Activated CD4-positive, alpha-beta T cell treated with anti-CD3 and anti-CD28 coated beads, Interleukin-2, amount 50 U/mL, for 24 hours (primary cell): ENCODE measurements at regions not wholly inside any gene's neighbourhood (a gene's known extent, or its start where the extent isn't known, plus 50 kb on each side); places are given as distances from the start of the nearest gene placed in this dataset.
"Not testable (repeated sequence)": the region's sequence is repeated elsewhere in the genome, so short reads cannot be mapped to it uniquely, and the experiment has no call there.

ENCODE experiments used
- DNase-seq, 2 donors: peaks; one replicate each; pipeline ENCODE4 v3.0.0-alpha.2; 2020; ENCODE audit warnings: low read depth in 1 of 2, low spot score in 1 of 2

DNA sequence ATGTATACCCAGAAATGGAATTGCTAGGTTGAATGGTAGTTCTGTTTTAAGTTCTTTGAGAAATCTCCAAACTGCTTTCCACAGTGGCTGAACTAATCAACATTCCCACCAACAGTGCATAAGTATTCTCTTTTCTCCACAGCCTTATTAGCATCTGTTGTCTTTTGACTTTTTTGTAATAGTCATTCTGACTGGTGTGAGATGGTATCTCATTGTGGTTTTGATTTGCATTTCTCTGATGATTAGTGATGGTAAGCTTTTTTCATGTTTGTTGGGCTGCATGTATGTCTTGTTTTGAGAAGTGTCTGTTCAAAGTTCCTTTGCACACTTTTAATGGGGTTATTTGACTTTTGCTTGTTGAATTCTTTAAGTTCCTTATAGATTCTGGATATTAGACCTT is 52.4 kb upstream of the EHHADH start:
- not testable (repeated sequence) for DNase-seq

DNA sequence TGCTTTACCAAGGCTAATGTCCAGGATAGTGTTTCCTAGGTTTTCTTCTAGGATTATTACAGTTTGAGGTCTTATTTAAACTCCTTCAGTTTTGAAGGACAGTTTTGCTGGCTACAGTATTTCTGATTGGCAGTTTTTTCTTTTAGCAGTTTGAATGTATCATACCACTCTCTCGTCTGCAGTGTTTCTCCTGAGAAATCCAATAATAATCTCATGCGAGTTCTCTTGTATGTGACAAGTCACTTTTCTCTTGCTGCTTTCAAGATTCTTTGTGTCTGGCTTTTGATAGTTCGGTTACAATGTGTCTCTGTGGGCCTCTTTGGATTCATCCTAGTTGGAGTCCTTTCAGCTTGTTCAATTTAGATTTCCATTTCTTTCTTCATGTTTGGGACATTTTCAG is 53.0 kb upstream of the EHHADH start:
- no peak for DNase-seq

DNA sequence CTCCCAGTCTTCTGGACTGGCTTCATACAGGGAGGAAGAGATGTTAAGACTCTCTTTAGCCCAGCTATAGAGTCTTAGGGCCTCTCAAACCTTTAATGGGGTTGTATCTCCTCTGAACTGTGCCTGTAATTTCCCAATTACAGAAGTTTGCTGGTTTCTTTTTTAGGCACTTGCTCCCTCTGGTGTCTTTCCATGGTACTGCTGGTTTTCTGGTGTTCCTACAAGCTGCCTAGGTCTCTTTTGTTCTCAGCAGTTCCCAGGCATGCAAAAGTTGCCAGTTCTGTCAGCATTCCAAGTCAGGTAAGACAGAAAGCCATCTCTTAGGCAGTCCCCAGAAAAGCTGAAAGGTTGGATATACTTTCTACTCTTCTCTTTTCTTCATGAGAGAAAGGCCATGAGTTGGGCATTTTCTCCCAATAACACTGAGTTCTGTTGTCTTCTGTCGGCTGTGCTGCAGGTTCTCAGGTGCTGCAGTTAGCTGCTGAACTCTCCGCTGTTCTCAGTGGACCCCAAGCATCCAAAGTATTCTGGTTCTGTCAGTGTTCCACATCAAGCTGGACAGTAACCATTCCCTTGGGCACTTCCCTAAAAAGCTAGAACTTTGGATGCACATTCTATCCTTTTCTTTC is 54.4 kb upstream of the EHHADH start:
- DNase-seq = peak in 1 of 2 donors; percentile 33

DNA sequence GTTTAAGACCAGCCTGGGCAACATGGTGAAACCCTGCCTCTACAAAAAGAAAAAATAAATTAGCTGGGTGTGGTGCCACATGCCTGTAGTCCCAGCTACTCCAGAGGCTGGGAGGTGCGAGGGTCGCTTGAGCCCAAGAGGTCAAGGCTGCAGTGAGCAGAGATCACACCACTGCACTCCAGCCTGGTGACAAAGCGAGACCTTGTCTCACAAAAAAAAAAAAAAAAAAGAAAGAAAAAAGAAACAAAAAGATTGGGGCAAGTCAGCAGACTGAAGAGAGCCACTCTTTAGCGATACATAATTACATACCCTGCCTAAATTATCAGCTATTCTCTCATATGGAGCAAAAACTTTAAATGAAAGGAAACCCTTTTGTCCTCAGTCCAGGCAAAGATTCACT is 53.6 kb upstream of the MAP3K13 start:
- no peak for DNase-seq

DNA sequence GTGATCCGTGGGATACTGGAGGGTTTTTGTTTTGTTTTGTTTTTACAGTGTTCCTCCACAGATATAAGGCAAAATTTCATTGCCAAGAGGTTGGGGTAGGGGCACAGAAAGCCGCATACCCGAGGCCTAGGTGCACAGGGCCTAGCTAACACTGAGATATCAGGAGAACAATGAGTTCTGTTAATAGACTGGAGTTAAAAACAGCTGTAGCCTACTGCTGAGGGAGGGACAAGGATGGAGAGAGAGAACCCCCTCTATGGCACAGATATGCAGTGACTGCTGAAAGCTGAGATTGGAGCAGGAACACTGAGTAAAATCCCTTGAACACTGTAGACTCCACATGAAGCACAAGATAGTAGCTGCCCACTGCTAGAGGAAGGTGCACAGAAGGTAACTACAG is 53.1 kb upstream of the MAP3K13 start:
- no peak for DNase-seq

DNA sequence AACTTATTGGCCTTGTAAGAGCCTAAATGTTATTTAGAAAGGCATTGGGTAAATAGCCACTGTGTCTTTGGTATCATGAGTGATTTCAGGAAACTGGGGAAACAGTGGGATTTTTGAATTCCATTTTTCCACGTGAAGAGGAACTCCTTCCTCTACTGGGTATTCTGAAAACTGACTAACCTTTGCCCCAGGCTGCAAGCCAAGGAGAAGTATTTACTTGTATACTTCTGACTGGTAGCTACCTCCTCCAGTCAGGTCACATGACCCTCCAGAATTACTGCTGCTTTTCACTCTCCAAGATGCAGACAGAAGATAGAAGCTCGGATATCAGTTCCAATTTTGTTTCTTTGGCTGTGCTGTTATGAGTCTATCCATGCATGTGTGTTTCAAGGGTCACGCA is 50.9 kb upstream of the MAP3K13 start:
- DNase-seq = no peak
